ENCODE measurements at regions not wholly inside any gene's neighbourhood (a gene's known extent, or its start where the extent isn't known, plus 50 kb on each side); places are given as distances from the start of the nearest gene placed in this dataset.
A peak's percentile ranks its signal among the peaks of the same experiment; 100 is the strongest.
"Not testable (repeated sequence)": the region's sequence is repeated elsewhere in the genome, so short reads cannot be mapped to it uniquely, and the experiment has no call there.

DNA sequence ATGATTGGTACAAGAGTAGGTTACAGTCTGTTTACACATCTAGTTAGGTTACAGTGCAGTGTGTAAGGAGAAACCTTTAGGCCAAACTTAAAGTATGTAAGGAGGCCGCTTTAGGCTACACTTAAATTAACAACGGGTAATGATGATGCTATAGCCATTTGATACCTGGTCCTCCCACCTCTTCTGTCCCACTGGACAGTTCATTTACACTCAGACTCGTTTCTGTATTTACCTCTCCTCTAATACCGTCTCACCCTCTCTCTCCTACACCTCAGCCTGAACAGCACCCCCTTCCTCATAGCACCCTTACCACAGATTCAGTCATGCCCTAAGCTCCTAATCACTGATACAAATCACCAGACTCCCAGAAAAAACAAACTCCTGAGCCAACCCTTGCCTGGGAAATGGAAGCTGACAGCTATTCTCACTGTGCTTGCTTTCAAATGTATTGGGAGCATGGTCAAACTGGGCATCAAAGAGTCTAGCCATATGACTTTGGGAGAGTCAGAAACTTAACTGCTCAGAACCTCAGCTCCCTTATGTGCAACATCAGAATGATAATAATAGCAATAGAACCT, 241.3 kb upstream of the SETMAR start:
- Histone ChIP-seq H3K27me3 (no peaks in the 10 kb centered on the region), H3K36me3 (no peaks in the 10 kb centered on the region), H3K4me2 (peak overlapping the region in 8 of 11 experiments; percentile 26 to 62 (median 44); a peak in 15 of 22 replicates), H3K4me1 (peaks cover 8 to 57% (median 36%) of the 10 kb centered on the region in 10 experiments; a peak in 18 of 20 replicates), H4K20me1 (no peaks in the 10 kb centered on the region), H3K27ac (peak overlapping the region in 9 of 11 experiments; percentile 8 to 73 (median 42); a peak in 15 of 22 replicates), H3K9ac (no peak overlapping the region), H3K4me3 (peak overlapping the region in 1 of 10 experiments; percentile 16; a peak in 1 of 20 replicates), H3K9me3 (replicated peaks in 1 of 11) (peaks cover 0 to 35% (median 8%) of the 10 kb centered on the region in 11 experiments; a peak in 10 of 22 replicates)
- TF ChIP-seq Cebpa-rat (IDR thresholded peaks at IDR 0.05) = no peak

DNA sequence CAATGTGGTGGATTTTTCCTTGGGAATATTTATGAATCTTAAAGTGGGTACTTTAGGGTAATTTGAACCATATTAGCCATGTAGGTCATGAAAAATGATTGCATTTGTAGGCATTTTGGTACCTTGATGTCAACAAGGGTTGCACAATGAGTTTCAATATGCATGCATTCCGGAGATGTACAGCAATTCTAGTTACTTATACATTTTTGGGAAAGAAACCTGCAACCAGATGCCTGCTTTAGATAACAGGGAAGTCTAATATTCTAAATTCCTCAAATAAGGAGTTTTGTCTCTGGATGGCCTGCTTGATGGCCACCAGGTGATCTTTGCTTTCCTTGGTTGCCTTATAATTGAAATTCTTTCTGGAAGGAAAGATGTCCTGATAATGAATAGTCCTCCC, 240.5 kb upstream of the SETMAR start:
- Histone ChIP-seq H3K9me3 (replicated peaks in 1 of 11) (peaks cover 0 to 35% (median 8%) of the 10 kb centered on the region in 11 experiments; a peak in 10 of 22 replicates), H3K4me3 (no peak overlapping the region), H3K9ac (no peak overlapping the region), H3K4me2 (peak overlapping the region in 3 of 11 experiments; percentile 52 to 62 (median 55); a peak in 4 of 22 replicates), H3K27me3 (no peaks in the 10 kb centered on the region), H3K36me3 (no peaks in the 10 kb centered on the region), H3K4me1 (peaks cover 9 to 64% (median 41%) of the 10 kb centered on the region in 10 experiments; a peak in 19 of 20 replicates), H3K27ac (no peak overlapping the region), H4K20me1 (no peaks in the 10 kb centered on the region)
- no peak for TF ChIP-seq Cebpa-rat (IDR thresholded peaks at IDR 0.05)

DNA sequence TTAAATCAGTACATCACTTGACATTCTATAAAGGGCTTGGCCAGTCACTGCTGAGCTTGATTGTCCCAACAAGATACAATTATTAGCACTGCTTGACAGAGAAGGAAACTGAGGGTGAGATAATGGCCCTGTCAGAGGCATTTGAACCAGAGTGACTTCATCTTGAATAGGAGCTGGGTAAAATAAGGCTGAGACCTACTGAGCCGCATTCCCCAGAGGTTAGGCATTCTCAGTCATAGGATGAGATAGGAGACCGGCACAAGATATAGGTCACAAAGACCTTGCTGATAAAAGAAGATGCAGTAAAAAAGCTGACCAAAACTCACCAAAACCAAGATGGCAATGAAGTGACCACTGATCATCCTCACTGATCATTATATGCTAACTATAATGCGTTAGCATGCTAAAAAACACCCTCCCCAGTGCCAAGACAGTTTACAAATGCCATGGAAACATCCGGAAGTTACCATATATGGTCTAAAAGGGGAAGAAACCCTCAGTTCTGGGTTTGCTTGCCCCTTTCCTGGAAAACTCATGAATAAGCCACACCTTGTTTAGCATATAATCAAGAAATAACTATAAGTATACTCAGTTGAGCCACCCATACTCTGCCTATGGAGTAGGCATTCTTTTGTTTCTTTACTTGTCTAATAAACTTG, 239.1 kb upstream of the SETMAR start:
- peaks cover 12 to 74% (median 45%) of the 10 kb centered on the region in 10 experiments; a peak in 19 of 20 replicates for H3K4me1 ChIP-seq
- H3K9me3 ChIP-seq (replicated peaks in 1 of 11) = peaks cover 0 to 35% (median 8%) of the 10 kb centered on the region in 11 experiments; a peak in 10 of 22 replicates
- no peak overlapping the region for H3K9ac ChIP-seq
- TF ChIP-seq Cebpa-rat (IDR thresholded peaks at IDR 0.05) = no peak
- H4K20me1 ChIP-seq = no peaks in the 10 kb centered on the region
- no peak overlapping the region for H3K27ac ChIP-seq
- H3K4me2 ChIP-seq = peak overlapping the region in 7 of 11 experiments; percentile 6 to 64 (median 40); a peak in 13 of 22 replicates
- H3K4me3 ChIP-seq = no peak overlapping the region
- H3K36me3 ChIP-seq = no peaks in the 10 kb centered on the region
- no peaks in the 10 kb centered on the region for H3K27me3 ChIP-seq

DNA sequence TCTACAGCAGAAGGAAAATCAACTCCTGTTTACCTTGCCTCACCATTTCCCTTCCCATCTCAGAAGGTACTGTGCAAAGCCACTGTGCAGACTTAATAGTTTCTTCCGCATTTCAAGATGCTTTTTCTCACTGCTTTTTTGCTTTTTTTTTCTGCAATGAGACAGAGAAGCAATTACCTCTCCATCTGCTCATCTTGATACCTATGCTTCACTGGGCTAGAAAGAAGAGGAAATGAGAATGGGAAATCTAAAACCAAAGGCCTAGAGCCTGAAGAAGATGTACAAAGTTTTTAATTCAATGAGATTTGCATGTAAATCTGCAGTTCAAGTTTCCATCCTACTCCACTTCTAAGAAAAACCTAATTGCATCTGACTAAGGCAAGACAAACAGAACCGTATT, 238.1 kb upstream of the SETMAR start:
- Histone ChIP-seq H3K4me2 (peak overlapping the region in 7 of 11 experiments; percentile 6 to 64 (median 40); a peak in 12 of 22 replicates), H3K27me3 (no peaks in the 10 kb centered on the region), H4K20me1 (no peaks in the 10 kb centered on the region), H3K9me3 (replicated peaks in 1 of 11) (peaks cover 0 to 30% (median 8%) of the 10 kb centered on the region in 11 experiments; a peak in 10 of 22 replicates), H3K4me1 (peaks cover 12 to 68% (median 43%) of the 10 kb centered on the region in 10 experiments; a peak in 19 of 20 replicates), H3K4me3 (no peak overlapping the region), H3K36me3 (no peaks in the 10 kb centered on the region), H3K27ac (no peak overlapping the region), H3K9ac (no peak overlapping the region)
- no peak for TF ChIP-seq Cebpa-rat (IDR thresholded peaks at IDR 0.05)

DNA sequence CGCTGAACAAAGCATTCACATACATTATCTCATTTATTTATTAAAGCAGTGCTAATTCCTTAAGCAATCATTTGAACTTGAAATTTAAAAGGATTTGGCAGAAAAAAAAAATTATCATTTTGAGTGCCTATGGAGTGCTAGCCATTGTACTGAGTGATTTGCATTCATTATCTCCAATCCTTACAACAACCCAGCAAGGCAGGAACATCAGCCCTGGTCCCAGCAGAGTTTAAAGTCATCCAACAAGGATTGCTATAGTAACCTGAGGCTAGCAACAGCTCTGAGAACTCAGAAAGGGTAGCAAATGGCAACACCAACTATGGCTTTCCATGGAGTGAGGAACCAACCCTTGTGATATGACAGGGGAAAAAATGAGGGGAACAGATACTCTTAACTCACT, 237.6 kb upstream of the SETMAR start:
- H3K4me2 ChIP-seq = peak overlapping the region in 3 of 11 experiments; percentile 17 to 64 (median 40); a peak in 6 of 22 replicates
- no peaks in the 10 kb centered on the region for H4K20me1 ChIP-seq
- no peak for TF ChIP-seq Cebpa-rat (IDR thresholded peaks at IDR 0.05)
- no peak overlapping the region for H3K27ac ChIP-seq
- no peak overlapping the region for H3K9ac ChIP-seq
- peaks cover 12 to 63% (median 42%) of the 10 kb centered on the region in 10 experiments; a peak in 19 of 20 replicates for H3K4me1 ChIP-seq
- H3K9me3 ChIP-seq (replicated peaks in 1 of 11) = peaks cover 0 to 25% (median 8%) of the 10 kb centered on the region in 11 experiments; a peak in 10 of 22 replicates
- H3K4me3 ChIP-seq = no peak overlapping the region
- no peaks in the 10 kb centered on the region for H3K27me3 ChIP-seq
- no peaks in the 10 kb centered on the region for H3K36me3 ChIP-seq

DNA sequence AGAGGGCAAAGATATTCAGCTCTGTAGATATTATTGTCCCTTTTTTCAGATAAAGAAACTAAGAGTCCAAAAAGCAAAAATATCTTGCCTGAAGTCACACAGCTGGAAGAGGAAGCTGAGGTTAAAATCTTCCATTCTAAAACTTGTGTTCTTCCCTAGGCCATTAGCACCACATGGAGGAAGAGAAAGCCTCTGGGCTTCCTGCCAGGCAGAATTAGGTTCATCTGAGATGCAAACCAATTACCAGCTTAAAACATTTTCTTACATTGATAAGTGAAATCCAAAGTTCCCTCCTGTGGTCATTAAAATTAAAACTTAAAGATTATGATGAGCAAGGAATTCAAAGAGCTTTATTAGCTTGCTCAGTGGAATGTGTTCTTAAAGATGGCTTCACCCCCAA, 235.3 kb upstream of the SETMAR start:
- H3K4me1 ChIP-seq = peaks cover 12 to 51% (median 25%) of the 10 kb centered on the region in 10 experiments; a peak in 19 of 20 replicates
- no peak for TF ChIP-seq Cebpa-rat (IDR thresholded peaks at IDR 0.05)
- H3K27ac ChIP-seq = peak overlapping the region in 1 of 11 experiments; percentile 10; a peak in 1 of 22 replicates
- H3K4me2 ChIP-seq = peak overlapping the region; percentile 6 to 69 (median 56); a peak in 20 of 22 replicates
- no peaks in the 10 kb centered on the region for H3K27me3 ChIP-seq
- H4K20me1 ChIP-seq = no peaks in the 10 kb centered on the region
- H3K9me3 ChIP-seq (replicated peaks in 1 of 11) = peaks cover 0 to 8% (median 0%) of the 10 kb centered on the region in 11 experiments; a peak in 3 of 22 replicates
- no peak overlapping the region for H3K4me3 ChIP-seq
- H3K9ac ChIP-seq = no peak overlapping the region
- no peaks in the 10 kb centered on the region for H3K36me3 ChIP-seq

DNA sequence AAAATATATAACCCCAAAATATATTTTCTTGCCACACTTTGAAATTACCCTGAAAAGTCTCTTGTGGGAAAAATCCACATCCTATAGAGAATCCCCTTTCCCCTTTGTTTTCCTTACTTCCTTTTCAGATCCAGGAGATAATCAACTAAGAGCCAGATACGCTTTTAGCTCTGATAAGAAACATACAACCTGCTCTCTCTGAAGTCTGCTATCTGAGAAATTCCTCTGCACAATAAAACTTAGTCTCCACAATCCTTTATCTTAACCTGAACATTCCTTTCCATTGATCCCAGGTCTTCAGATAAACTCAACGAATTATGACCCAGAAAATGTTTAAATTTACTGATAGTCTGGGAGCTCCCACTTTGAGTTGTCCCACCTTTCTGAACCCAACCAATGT, 233.4 kb upstream of the SETMAR start:
- H3K36me3 ChIP-seq = no peaks in the 10 kb centered on the region
- H3K4me3 ChIP-seq = no peak overlapping the region
- TF ChIP-seq Cebpa-rat (IDR thresholded peaks at IDR 0.05) = no peak
- H3K27me3 ChIP-seq = no peaks in the 10 kb centered on the region
- no peak overlapping the region for H3K9ac ChIP-seq
- H3K27ac ChIP-seq = no peak overlapping the region
- no peaks in the 10 kb centered on the region for H4K20me1 ChIP-seq
- H3K9me3 ChIP-seq (replicated peaks in 1 of 11) = peaks cover 0 to 8% (median 0%) of the 10 kb centered on the region in 11 experiments; a peak in 3 of 22 replicates
- no peak overlapping the region for H3K4me2 ChIP-seq
- H3K4me1 ChIP-seq = peaks cover 8 to 40% (median 19%) of the 10 kb centered on the region in 10 experiments; a peak in 19 of 20 replicates

DNA sequence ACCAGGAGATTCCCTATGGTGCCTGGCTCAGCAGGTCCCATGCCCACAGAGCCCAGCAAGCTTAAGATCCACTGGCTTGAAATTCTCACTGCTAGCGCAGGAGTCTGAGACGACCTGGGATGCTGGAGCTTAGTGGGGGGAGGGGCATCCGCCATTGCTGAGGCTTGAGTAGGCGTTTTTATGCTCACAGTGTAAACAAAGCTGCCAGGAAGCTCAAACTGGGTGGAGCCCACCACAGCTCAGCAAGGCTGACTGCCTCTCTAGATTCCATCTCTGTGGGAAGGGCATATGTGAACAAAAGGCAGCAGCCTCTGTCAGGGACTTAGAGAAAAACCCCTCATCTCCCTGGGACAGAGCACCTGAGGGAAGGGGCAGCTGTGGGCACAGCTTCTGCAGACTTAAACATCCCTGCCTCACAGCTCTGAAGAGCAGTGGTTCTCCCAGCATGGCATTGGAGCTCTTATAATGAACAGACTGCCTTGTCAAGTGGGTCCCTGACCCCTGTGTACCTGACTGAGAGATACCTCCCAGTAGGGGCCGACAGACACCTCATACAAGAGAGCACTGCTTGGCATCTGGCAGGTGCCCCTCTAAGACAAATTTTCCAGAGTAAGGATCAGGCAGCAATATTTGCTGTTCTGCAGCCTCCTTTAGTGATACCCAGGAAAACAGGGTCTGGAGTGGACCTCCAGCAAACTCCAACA, 231.5 kb upstream of the SETMAR start:
- Histone ChIP-seq H3K9ac (no peak overlapping the region), H3K27me3 (no peaks in the 10 kb centered on the region), H3K4me3 (no peak overlapping the region), H3K27ac (no peak overlapping the region), H3K9me3 (replicated peaks in 1 of 11) (peaks cover 0 to 9% (median 0%) of the 10 kb centered on the region in 11 experiments; a peak in 6 of 22 replicates), H3K4me1 (peaks cover 4 to 37% (median 11%) of the 10 kb centered on the region in 10 experiments; a peak in 18 of 20 replicates), H3K4me2 (peak overlapping the region in 4 of 11 experiments; percentile 3 to 23 (median 11); a peak in 5 of 22 replicates), H4K20me1 (no peaks in the 10 kb centered on the region), H3K36me3 (no peaks in the 10 kb centered on the region)
- no peak for TF ChIP-seq Cebpa-rat (IDR thresholded peaks at IDR 0.05)

DNA sequence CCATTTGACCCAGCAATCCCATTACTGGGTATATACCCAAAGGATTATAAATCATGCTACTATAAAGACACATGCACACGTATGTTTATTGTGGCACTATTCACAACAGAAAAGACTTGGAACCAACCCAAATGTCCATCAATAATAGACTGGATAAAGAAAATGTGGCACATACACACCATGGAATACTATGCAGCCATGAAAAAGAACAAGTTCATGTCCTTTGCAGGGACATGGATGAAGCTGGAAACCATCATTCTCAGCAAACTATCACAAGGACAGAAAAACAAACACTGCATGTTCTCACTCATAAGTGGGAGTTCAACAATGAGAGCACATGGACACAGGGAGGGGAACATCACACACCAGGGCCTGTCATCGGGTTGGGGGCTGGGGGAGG, 225.9 kb upstream of the SETMAR start:
- H3K4me1 ChIP-seq = peaks cover 0 to 10% (median 0%) of the 10 kb centered on the region in 10 experiments; a peak in 5 of 20 replicates
- not testable (repeated sequence) for H3K4me3 ChIP-seq, H3K4me2 ChIP-seq, H3K27ac ChIP-seq, H3K27me3 ChIP-seq, H3K9ac ChIP-seq, H3K36me3 ChIP-seq, H4K20me1 ChIP-seq
- peaks cover 0 to 10% (median 0%) of the 10 kb centered on the region in 11 experiments; a peak in 4 of 22 replicates for H3K9me3 ChIP-seq (replicated peaks in 1 of 11)

Measured in BLaER1 treated with 17β-estradiol and CSF1 and Interleukin-3, amounts not matched to agents 10 nM and 100 nM (cell line).